Brain pericyte (primary cell): ENCODE measurements at regions not wholly inside any gene's neighbourhood (a gene's known extent, or its start where the extent isn't known, plus 50 kb on each side); places are given as distances from the start of the nearest gene placed in this dataset.
"Not testable (repeated sequence)": the region's sequence is repeated elsewhere in the genome, so short reads cannot be mapped to it uniquely, and the experiment has no call there.

Source experiments
- DNase-seq: peaks from one replicate; pipeline ENCODE4 v3.0.0-alpha.2; 2012; ENCODE audit warnings: low read depth, low spot score

DNA sequence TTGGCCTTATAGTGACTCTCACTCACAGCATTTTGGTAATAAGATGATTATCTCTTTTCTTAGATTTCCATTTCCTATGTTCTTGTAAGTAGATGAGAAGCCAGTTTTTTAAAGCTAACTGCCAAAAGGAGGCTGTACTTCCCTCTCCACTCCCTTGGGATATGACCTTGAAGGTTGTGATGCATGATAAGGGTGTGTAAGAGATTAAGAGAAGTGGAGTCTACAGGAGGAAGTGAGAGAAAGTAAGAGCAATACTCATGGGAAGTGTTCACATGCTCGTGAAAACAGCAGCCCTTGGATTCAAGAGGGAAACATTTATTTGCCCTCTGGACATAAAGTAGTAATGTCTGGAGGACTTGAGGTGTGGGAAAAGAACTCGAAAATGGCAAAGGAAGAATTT, 171.5 kb downstream of the EVA1A start:
- DNase-seq = no peak

DNA sequence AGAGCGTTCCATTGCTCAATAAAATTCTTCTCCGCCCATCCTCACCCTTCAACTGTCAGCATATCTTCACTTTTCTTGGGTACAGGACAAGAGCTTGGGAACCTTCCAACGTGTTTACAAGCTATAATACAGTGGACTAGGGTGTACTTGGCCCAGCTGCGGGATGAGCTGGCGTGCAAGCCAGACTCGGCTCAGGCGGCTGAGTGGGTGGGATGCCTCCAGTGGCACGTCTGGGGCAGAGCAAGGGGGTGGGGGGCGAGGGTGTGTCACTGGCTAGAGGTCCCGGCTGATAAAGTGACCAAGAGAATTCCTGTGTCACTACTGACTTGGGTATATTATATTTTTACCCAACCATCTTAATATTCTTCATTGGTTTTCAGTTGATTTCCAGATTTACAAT, 179.7 kb downstream of the EVA1A start:
- DNase-seq = no peak

- no peak for DNase-seq
These were observed 180.3 kb upstream of the TACR1 start for GRCh38 chr2:75379476-75380210.

GRCh38 chr2:75375646-75376582, 176.6 kb upstream of the TACR1 start:
- no peak for DNase-seq

DNA sequence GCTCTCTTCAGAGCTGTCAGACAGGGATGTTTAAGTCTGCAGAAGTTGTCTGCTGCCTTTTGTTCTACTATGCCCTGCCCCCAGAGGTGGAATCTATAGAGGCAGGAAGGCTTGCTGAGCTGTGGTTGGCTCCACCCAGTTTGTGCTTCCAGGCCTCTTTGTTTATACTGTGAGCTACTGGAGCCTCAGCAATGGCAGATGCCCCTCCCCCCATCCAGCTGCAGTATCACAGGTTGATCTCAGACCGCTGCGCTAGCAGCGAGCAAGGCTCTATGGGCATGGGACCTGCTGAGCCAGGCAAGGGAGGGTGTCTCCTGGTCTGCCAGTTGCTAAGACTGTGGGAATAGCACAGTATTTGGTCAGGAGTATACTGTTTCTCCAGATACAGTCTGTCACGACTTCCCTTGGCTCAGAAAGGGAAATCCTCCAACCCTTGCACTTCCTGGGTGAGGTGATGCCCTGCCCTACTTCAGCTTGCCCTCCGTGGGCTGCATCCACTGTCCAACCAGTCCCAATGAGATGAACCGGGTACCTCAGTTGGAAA, 175.2 kb upstream of the TACR1 start:
- not testable (repeated sequence) for DNase-seq

- no peak for DNase-seq
These were observed 168.1 kb upstream of the TACR1 start for GRCh38 chr2:75367401-75367800.

- no peak for DNase-seq
These were observed 162.2 kb upstream of the TACR1 start for GRCh38 chr2:75361486-75361885.

- no peak for DNase-seq
These were observed 161.6 kb upstream of the TACR1 start for GRCh38 chr2:75360945-75361344.

GRCh38 chr2:75356865-75357264, 157.5 kb upstream of the TACR1 start:
- DNase-seq = no peak

GRCh38 chr2:75353131-75353530, 153.8 kb upstream of the TACR1 start:
- no peak for DNase-seq

GRCh38 chr2:75348307-75348706, 149.0 kb upstream of the TACR1 start:
- DNase-seq = no peak

GRCh38 chr2:75344146-75344545, 144.8 kb upstream of the TACR1 start:
- no peak for DNase-seq

- no peak for DNase-seq
These were observed 143.3 kb upstream of the TACR1 start for GRCh38 chr2:75342504-75343175.

- no peak for DNase-seq
These were observed 141.2 kb upstream of the TACR1 start for GRCh38 chr2:75340560-75340959.

DNA sequence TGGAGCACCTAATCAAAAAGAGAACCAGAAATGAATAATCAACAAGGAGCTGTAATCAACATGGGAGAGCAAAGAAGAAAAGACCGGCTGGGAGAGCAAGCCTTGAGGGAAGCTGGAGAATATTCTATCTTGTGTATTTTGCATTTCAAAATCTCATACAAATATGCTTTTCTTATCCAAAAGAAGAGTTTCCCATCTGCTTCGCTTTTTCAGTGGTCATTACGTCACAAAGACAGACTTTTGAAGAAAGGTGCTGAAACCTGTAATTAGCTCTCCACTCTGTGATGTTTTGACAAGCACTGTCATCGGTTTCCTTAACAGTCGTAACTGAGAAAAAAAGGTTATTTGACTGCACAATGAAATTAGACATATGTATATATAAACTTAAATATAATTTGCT, 139.1 kb upstream of the TACR1 start:
- DNase-seq = no peak

GRCh38 chr2:75337619-75338018, 138.3 kb upstream of the TACR1 start:
- no peak for DNase-seq

- no peak for DNase-seq
These were observed 137.7 kb upstream of the TACR1 start for GRCh38 chr2:75337016-75337415.

GRCh38 chr2:75336451-75336850, 137.1 kb upstream of the TACR1 start:
- no peak for DNase-seq

- DNase-seq = no peak
These were observed 134.8 kb upstream of the TACR1 start for GRCh38 chr2:75334076-75334475.

DNA sequence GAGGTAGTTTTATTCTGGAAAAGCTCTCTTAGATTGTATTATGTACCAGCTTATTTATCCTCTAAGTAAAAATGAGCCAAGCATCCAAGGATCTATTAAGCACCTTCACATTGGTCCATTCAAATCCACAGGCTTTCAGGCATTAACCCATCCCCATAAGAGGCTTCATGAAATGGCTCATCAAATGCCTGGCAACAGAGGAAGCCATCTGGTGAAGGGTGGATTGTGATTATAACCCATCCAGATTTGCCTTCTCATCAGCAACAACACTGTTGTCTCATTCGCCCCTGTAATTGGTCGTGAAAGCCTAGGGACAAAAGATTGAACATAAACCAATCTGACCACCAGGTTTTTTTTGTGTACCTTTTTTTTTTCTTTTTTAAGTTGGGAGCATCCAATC, 134.3 kb upstream of the TACR1 start:
- no peak for DNase-seq

GRCh38 chr2:75328156-75328555, 128.8 kb upstream of the TACR1 start:
- DNase-seq = no peak

DNA sequence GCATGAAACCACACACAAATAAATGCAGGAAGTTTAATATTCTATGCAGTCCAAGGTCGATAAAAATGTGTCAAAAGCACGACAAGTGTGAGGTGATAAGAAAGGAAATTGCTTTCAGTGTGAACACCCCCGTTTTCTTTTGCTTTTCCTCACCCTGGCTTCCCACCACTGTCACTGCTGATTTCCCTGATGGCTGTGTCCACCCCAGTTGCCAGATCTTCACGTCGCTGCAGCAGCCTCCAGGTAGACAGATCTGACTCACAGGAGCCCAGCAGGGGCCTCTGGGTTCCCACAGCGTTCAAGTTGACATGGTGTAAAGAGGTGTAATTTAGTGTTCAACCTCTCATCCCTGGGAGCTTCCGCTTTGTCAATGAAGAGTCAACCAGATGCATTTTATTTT, 128.0 kb upstream of the TACR1 start:
- DNase-seq = no peak
